H1 (cell line): ENCODE measurements at regions not wholly inside any gene's neighbourhood (a gene's known extent, or its start where the extent isn't known, plus 50 kb on each side); places are given as distances from the start of the nearest gene placed in this dataset.
A peak's percentile ranks its signal among the peaks of the same experiment; 100 is the strongest.
"Not testable (repeated sequence)": the region's sequence is repeated elsewhere in the genome, so short reads cannot be mapped to it uniquely, and the experiment has no call there.

Experiments used
- CTCF ChIA-PET: fragments of 300-600 bp; sonication (Branson Sonifier 250); formaldehyde crosslinking; loops from one replicate; lab custom pipeline; 2021; ENCODE audit not compliant: partially characterized antibody; lab: Charles Lee
- POLR2A ChIA-PET: fragments of 300-600 bp; sonication (Branson Sonifier 250); formaldehyde crosslinking; loops from one replicate; lab custom pipeline; 2021; ENCODE audit warnings: inconsistent platforms; ENCODE audit not compliant: partially characterized antibody; lab: Charles Lee
- DNase-seq, 2 experiments: peaks; one replicate each; pipeline versions ENCODE4 v3.0.0 to v3.0.0-alpha.2; 2010 to 2022; ENCODE audit warnings: low spot score in 2 of 2, low read depth in 1 of 2, mixed read lengths in 1 of 2
- FAIRE-seq: peaks from 2 replicates; lab custom pipeline; 2011; peaks lifted over from hg19 to GRCh38; lab: Jason Lieb, UNC
- H2AFZ ChIP-seq: 2 replicates; pipeline ENCODE4 v1.8.1; 2012; ENCODE audit warnings: low read length, inconsistent platforms
- H2AK5ac ChIP-seq: 2 replicates; pipeline ENCODE4 v1.6.1; 2013; ENCODE audit warnings: low read depth, low read length
- H2BK120ac ChIP-seq: replicated peaks from 2 replicates; pipeline ENCODE3; 2013; ENCODE audit warnings: low read depth, low read length, inconsistent platforms
- H2BK12ac ChIP-seq: 2 replicates; pipeline ENCODE4 v1.6.1; 2013; ENCODE audit warnings: low read depth, low read length
- H2BK15ac ChIP-seq: 2 replicates; pipeline ENCODE4 v1.6.1; 2013; ENCODE audit warnings: low read length
- H2BK20ac ChIP-seq: 2 replicates; pipeline ENCODE4 v1.6.1; 2013; ENCODE audit warnings: low read length
- H2BK5ac ChIP-seq: 2 replicates; pipeline ENCODE4 v1.6.1; 2013; ENCODE audit warnings: low read depth, low read length
- H3K14ac ChIP-seq: 2 replicates; pipeline ENCODE4 v1.6.1; 2013; ENCODE audit warnings: inconsistent platforms; ENCODE audit not compliant: insufficient read length
- H3K18ac ChIP-seq: 2 replicates; pipeline ENCODE4 v1.6.1; 2013; ENCODE audit warnings: low read length; ENCODE audit errors: extremely low read depth
- H3K23ac ChIP-seq: 2 replicates; pipeline ENCODE4 v1.6.1; 2013; ENCODE audit warnings: inconsistent platforms; ENCODE audit not compliant: insufficient read length
- H3K23me2 ChIP-seq: 2 replicates; pipeline ENCODE4 v1.6.1; 2013; ENCODE audit warnings: low read depth, low read length
- H3K27ac ChIP-seq: 2 replicates; pipeline ENCODE4 v1.6.1; 2011; ENCODE audit warnings: low read depth, low read length, inconsistent platforms
- H3K27me3 ChIP-seq, 4 experiments: replicated peaks in 1 of 4; 1 replicate in 1 of 4; 2 replicates in 3 of 4; pipeline versions ENCODE4 v1.6.1 to v1.8.1; 2011 to 2013; ENCODE audit warnings: low read length in 3 of 4, mild to moderate bottlenecking in 3 of 4, inconsistent platforms in 2 of 4, mixed read lengths in 2 of 4, moderate library complexity in 1 of 4; ENCODE audit not compliant: control insufficient read depth in 3 of 4, insufficient read depth in 3 of 4; ENCODE audit errors: extremely low read depth in 1 of 4
- H3K36me3 ChIP-seq, 4 experiments: 2 replicates each; pipeline versions ENCODE4 v1.6.1 to v1.8.1; 2011 to 2013; ENCODE audit warnings: mild to moderate bottlenecking in 4 of 4, low read length in 3 of 4, moderate library complexity in 2 of 4, control low read depth in 1 of 4, inconsistent platforms in 1 of 4; ENCODE audit not compliant: insufficient read depth in 4 of 4, control insufficient read depth in 2 of 4
- H3K4ac ChIP-seq: replicated peaks from 2 replicates; pipeline ENCODE3; 2013; ENCODE audit warnings: low read length, low read depth, mixed read lengths, inconsistent platforms; ENCODE audit not compliant: insufficient read length
- H3K4me1 ChIP-seq, 4 experiments: replicated peaks in 1 of 4; 1 replicate in 1 of 4; 2 replicates in 3 of 4; pipeline versions ENCODE4 v1.6.1 to v1.8.1; 2011 to 2013; ENCODE audit warnings: low read length in 3 of 4, inconsistent platforms in 2 of 4, mixed read lengths in 1 of 4; ENCODE audit not compliant: insufficient read depth in 4 of 4, control insufficient read depth in 3 of 4
- H3K4me2 ChIP-seq, 2 experiments: 2 replicates each; pipeline versions ENCODE4 v1.6.1 to v1.8.1; 2011 to 2013; ENCODE audit warnings: low read depth in 2 of 2, low read length in 2 of 2, control low read depth in 1 of 2, inconsistent platforms in 1 of 2, mild to moderate bottlenecking in 1 of 2; ENCODE audit not compliant: insufficient read depth in 1 of 2
- H3K4me3 ChIP-seq, 4 experiments: fragments of 200-600, 300-600 bp in 1 of 4; sonication (generic), shearing (Covaris generic), sonication (Bioruptor Twin) in 1 of 4; 2 replicates each; pipeline versions ENCODE4 v1.5.1 to v1.8.1; 2011 to 2016; ENCODE audit warnings: low read length in 4 of 4, low read depth in 3 of 4, control low read depth in 2 of 4, inconsistent platforms in 2 of 4, mild to moderate bottlenecking in 2 of 4, mixed read lengths in 1 of 4, moderate library complexity in 1 of 4; ENCODE audit not compliant: insufficient read depth in 2 of 4; ENCODE audit errors: extremely low read depth in 1 of 4
- H3K56ac ChIP-seq: replicated peaks from 2 replicates; pipeline ENCODE3; 2013; ENCODE audit warnings: low read depth, mild to moderate bottlenecking, mixed read lengths, low read length, inconsistent platforms; ENCODE audit not compliant: insufficient read length
- H3K79me1 ChIP-seq: 2 replicates; pipeline ENCODE4 v1.6.1; 2013; ENCODE audit warnings: low read depth, low read length, control low read depth
- H3K79me2 ChIP-seq, 2 experiments: 2 replicates each; pipeline versions ENCODE4 v1.6.1 to v1.8.1; 2012 to 2013; ENCODE audit warnings: low read length in 2 of 2, mild to moderate bottlenecking in 2 of 2, inconsistent platforms in 1 of 2; ENCODE audit not compliant: insufficient read depth in 2 of 2, control insufficient read depth in 1 of 2
- H3K9ac ChIP-seq, 4 experiments: replicated peaks in 1 of 4; 1 replicate in 1 of 4; 2 replicates in 3 of 4; pipeline versions ENCODE4 v1.6.1 to v1.8.1; 2011 to 2013; ENCODE audit warnings: low read depth in 3 of 4, low read length in 3 of 4, control low read depth in 2 of 4, mild to moderate bottlenecking in 2 of 4, moderate library complexity in 2 of 4, inconsistent platforms in 1 of 4; ENCODE audit errors: extremely low read depth in 1 of 4
- H3K9me3 ChIP-seq, 2 experiments: 2 replicates each; pipeline versions ENCODE4 v1.6.1 to v1.8.1; 2012 to 2013; ENCODE audit warnings: mild to moderate bottlenecking in 2 of 2, moderate library complexity in 2 of 2, control low read depth in 1 of 2, inconsistent platforms in 1 of 2, low read depth in 1 of 2, low read length in 1 of 2, mixed read lengths in 1 of 2; ENCODE audit not compliant: insufficient read depth in 2 of 2
- H4K20me1 ChIP-seq, 2 experiments: replicated peaks in 1 of 2; 2 replicates each; pipeline versions ENCODE3 to v1.8.1; 2011 to 2013; ENCODE audit warnings: inconsistent platforms in 2 of 2, low read length in 2 of 2, mild to moderate bottlenecking in 1 of 2; ENCODE audit not compliant: insufficient read depth in 2 of 2, control insufficient read depth in 1 of 2
- H4K5ac ChIP-seq: 2 replicates; pipeline ENCODE4 v1.6.1; 2013; ENCODE audit warnings: low read length, low read depth, mixed read lengths, inconsistent platforms; ENCODE audit not compliant: insufficient read length
- H4K8ac ChIP-seq: 2 replicates; pipeline ENCODE4 v1.8.0; 2013; ENCODE audit warnings: mild to moderate bottlenecking, moderate library complexity, low read length, inconsistent platforms; ENCODE audit not compliant: insufficient read depth; ENCODE audit errors: extremely low read depth
- H4K91ac ChIP-seq: replicated peaks from 2 replicates; pipeline ENCODE3; 2013; ENCODE audit warnings: low read length, mixed read lengths, inconsistent platforms; ENCODE audit not compliant: insufficient read length
- CTCF ChIP-seq, 3 experiments: IDR thresholded peaks; 1 replicate in 2 of 3; 2 replicates in 1 of 3; pipeline versions ENCODE4 v1.5.1 to v1.6.1; 2011; ENCODE audit warnings: low read length in 3 of 3, mild to moderate bottlenecking in 3 of 3, inconsistent platforms in 2 of 3, low read depth in 1 of 3, moderate library complexity in 1 of 3; ENCODE audit not compliant: insufficient read depth in 1 of 3; ENCODE audit errors: control extremely low read depth in 1 of 3
- RAD21 ChIP-seq, 2 experiments: IDR thresholded peaks in 1 of 2; conservative IDR thresholded peaks in 1 of 2; 2 replicates each; pipeline ENCODE4 v1.6.1; 2011; ENCODE audit warnings: low read depth in 2 of 2, low read length in 2 of 2, improper control_type of control experiment in 1 of 2, inconsistent platforms in 1 of 2, mild to moderate bottlenecking in 1 of 2, moderate library complexity in 1 of 2
- WGBS, 2 experiments: shearing (Covaris generic) in 1 of 2; methylation state at CpG; one replicate each; pipeline versions ENCODE4 v1.1.6 to v1.1.7; 2013 to 2015; ENCODE audit warnings: low lambda C conversion rate in 2 of 2, mixed read lengths in 2 of 2, inconsistent platforms in 1 of 2, low coverage in 1 of 2, missing lambda C conversion rate in 1 of 2; ENCODE audit not compliant: insufficient replicate concordance in 2 of 2, insufficient coverage in 1 of 2, insufficient read length in 1 of 2; ENCODE audit errors: extremely low coverage in 1 of 2, missing lambda C conversion rate in 1 of 2; 5-methylcytosine and 5-hydroxymethylcytosine counted together

DNA sequence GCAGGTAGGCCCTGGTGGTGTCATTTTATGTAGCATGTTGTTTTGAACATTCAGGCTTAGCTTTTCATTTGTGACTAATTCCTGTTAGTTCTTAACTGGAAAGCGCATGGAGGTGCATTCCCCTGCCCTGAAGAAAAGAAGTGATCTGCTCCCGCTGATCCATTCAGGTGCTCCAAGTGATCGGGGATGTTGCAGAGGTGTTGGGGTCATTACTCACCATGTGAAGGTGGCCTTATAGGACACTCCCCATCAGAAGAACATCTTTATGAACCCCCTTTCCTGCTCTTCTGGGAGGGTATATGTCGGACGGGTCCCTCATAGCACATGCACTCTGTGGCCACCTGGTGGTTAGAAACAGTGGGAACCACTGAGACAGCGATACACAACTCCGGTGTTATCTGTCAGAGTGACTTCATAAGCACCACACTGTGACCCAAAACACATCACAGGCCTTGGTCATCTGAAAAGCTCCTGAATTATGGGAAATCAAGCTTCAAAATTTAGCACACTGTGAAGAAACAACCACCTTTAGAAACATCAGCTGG is 172.5 kb upstream of the NOTCH2NLA start:
- WGBS, 2 experiments, result 48% methylated on average over 6 of the region's 7 CpGs; no CpG with 5 or more reads in 1 of the 2 experiments
- not testable (repeated sequence) for H2BK15ac ChIP-seq

More for the DNA sequence above, 172.5 kb upstream of the NOTCH2NLA start:
- H2AK5ac ChIP-seq, H3K56ac ChIP-seq, H3K23me2 ChIP-seq, H3K4ac ChIP-seq, H4K8ac ChIP-seq, H3K79me1 ChIP-seq, H2BK20ac ChIP-seq, H3K27me3 ChIP-seq, H3K4me2 ChIP-seq, H2BK5ac ChIP-seq, H3K18ac ChIP-seq, H3K14ac ChIP-seq, DNase-seq, H2BK12ac ChIP-seq, H3K79me2 ChIP-seq, H3K4me3 ChIP-seq, H3K9ac ChIP-seq, H3K4me1 ChIP-seq, H4K20me1 ChIP-seq, H3K23ac ChIP-seq, H2BK120ac ChIP-seq, H3K9me3 ChIP-seq, H4K91ac ChIP-seq, CTCF ChIA-PET, H4K5ac ChIP-seq, H3K27ac ChIP-seq, FAIRE-seq, H3K36me3 ChIP-seq, POLR2A ChIA-PET, H2AFZ ChIP-seq: not testable (repeated sequence)
- peak in 1 of 3 experiments; percentile 33; a peak in 2 of 4 replicates for TF ChIP-seq CTCF (IDR thresholded peaks at IDR 0.05; ENCODE audit: control extremely low read depth in 1 of 3, insufficient read depth in 1 of 3, low read depth in 1 of 3, low read length in 3 of 3)
- peak in 1 of 2 experiments; percentile 23; a peak in 1 of 4 replicates for TF ChIP-seq RAD21 (IDR thresholded peaks at IDR 0.05 in 1 of 2, conservative IDR thresholded peaks at IDR 0.05 in 1 of 2; ENCODE audit: low read depth in 2 of 2, low read length in 2 of 2)
